H1 (cell line): ENCODE measurements at regions not wholly inside any gene's neighbourhood (a gene's known extent, or its start where the extent isn't known, plus 50 kb on each side); places are given as distances from the start of the nearest gene placed in this dataset.

ENCODE experiments used
- CTCF ChIA-PET: fragments of 300-600 bp; sonication (Branson Sonifier 250); formaldehyde crosslinking; loops from one replicate; lab custom pipeline; 2021; ENCODE audit not compliant: partially characterized antibody; lab: Charles Lee
- POLR2A ChIA-PET: fragments of 300-600 bp; sonication (Branson Sonifier 250); formaldehyde crosslinking; loops from one replicate; lab custom pipeline; 2021; ENCODE audit warnings: inconsistent platforms; ENCODE audit not compliant: partially characterized antibody; lab: Charles Lee
- DNase-seq, 2 experiments: peaks; one replicate each; pipeline versions ENCODE4 v3.0.0 to v3.0.0-alpha.2; 2010 to 2022; ENCODE audit warnings: low spot score in 2 of 2, low read depth in 1 of 2, mixed read lengths in 1 of 2
- FAIRE-seq: peaks from 2 replicates; lab custom pipeline; 2011; peaks lifted over from hg19 to GRCh38; lab: Jason Lieb, UNC
- H2AFZ ChIP-seq: 2 replicates; pipeline ENCODE4 v1.8.1; 2012; ENCODE audit warnings: low read length, inconsistent platforms
- H2AK5ac ChIP-seq: 2 replicates; pipeline ENCODE4 v1.6.1; 2013; ENCODE audit warnings: low read depth, low read length
- H2BK120ac ChIP-seq: replicated peaks from 2 replicates; pipeline ENCODE3; 2013; ENCODE audit warnings: low read depth, low read length, inconsistent platforms
- H2BK12ac ChIP-seq: 2 replicates; pipeline ENCODE4 v1.6.1; 2013; ENCODE audit warnings: low read depth, low read length
- H2BK15ac ChIP-seq: 2 replicates; pipeline ENCODE4 v1.6.1; 2013; ENCODE audit warnings: low read length
- H2BK20ac ChIP-seq: 2 replicates; pipeline ENCODE4 v1.6.1; 2013; ENCODE audit warnings: low read length
- H2BK5ac ChIP-seq: 2 replicates; pipeline ENCODE4 v1.6.1; 2013; ENCODE audit warnings: low read depth, low read length
- H3K14ac ChIP-seq: 2 replicates; pipeline ENCODE4 v1.6.1; 2013; ENCODE audit warnings: inconsistent platforms; ENCODE audit not compliant: insufficient read length
- H3K18ac ChIP-seq: 2 replicates; pipeline ENCODE4 v1.6.1; 2013; ENCODE audit warnings: low read length; ENCODE audit errors: extremely low read depth
- H3K23ac ChIP-seq: 2 replicates; pipeline ENCODE4 v1.6.1; 2013; ENCODE audit warnings: inconsistent platforms; ENCODE audit not compliant: insufficient read length
- H3K23me2 ChIP-seq: 2 replicates; pipeline ENCODE4 v1.6.1; 2013; ENCODE audit warnings: low read depth, low read length
- H3K27ac ChIP-seq: 2 replicates; pipeline ENCODE4 v1.6.1; 2011; ENCODE audit warnings: low read depth, low read length, inconsistent platforms
- H3K27me3 ChIP-seq, 4 experiments: replicated peaks in 1 of 4; 1 replicate in 1 of 4; 2 replicates in 3 of 4; pipeline versions ENCODE4 v1.6.1 to v1.8.1; 2011 to 2013; ENCODE audit warnings: low read length in 3 of 4, mild to moderate bottlenecking in 3 of 4, inconsistent platforms in 2 of 4, mixed read lengths in 2 of 4, moderate library complexity in 1 of 4; ENCODE audit not compliant: control insufficient read depth in 3 of 4, insufficient read depth in 3 of 4; ENCODE audit errors: extremely low read depth in 1 of 4
- H3K36me3 ChIP-seq, 4 experiments: 2 replicates each; pipeline versions ENCODE4 v1.6.1 to v1.8.1; 2011 to 2013; ENCODE audit warnings: mild to moderate bottlenecking in 4 of 4, low read length in 3 of 4, moderate library complexity in 2 of 4, control low read depth in 1 of 4, inconsistent platforms in 1 of 4; ENCODE audit not compliant: insufficient read depth in 4 of 4, control insufficient read depth in 2 of 4
- H3K4ac ChIP-seq: replicated peaks from 2 replicates; pipeline ENCODE3; 2013; ENCODE audit warnings: low read length, low read depth, mixed read lengths, inconsistent platforms; ENCODE audit not compliant: insufficient read length
- H3K4me1 ChIP-seq, 4 experiments: replicated peaks in 1 of 4; 1 replicate in 1 of 4; 2 replicates in 3 of 4; pipeline versions ENCODE4 v1.6.1 to v1.8.1; 2011 to 2013; ENCODE audit warnings: low read length in 3 of 4, inconsistent platforms in 2 of 4, mixed read lengths in 1 of 4; ENCODE audit not compliant: insufficient read depth in 4 of 4, control insufficient read depth in 3 of 4
- H3K4me2 ChIP-seq, 2 experiments: 2 replicates each; pipeline versions ENCODE4 v1.6.1 to v1.8.1; 2011 to 2013; ENCODE audit warnings: low read depth in 2 of 2, low read length in 2 of 2, control low read depth in 1 of 2, inconsistent platforms in 1 of 2, mild to moderate bottlenecking in 1 of 2; ENCODE audit not compliant: insufficient read depth in 1 of 2
- H3K4me3 ChIP-seq, 4 experiments: fragments of 200-600, 300-600 bp in 1 of 4; sonication (generic), shearing (Covaris generic), sonication (Bioruptor Twin) in 1 of 4; 2 replicates each; pipeline versions ENCODE4 v1.5.1 to v1.8.1; 2011 to 2016; ENCODE audit warnings: low read length in 4 of 4, low read depth in 3 of 4, control low read depth in 2 of 4, inconsistent platforms in 2 of 4, mild to moderate bottlenecking in 2 of 4, mixed read lengths in 1 of 4, moderate library complexity in 1 of 4; ENCODE audit not compliant: insufficient read depth in 2 of 4; ENCODE audit errors: extremely low read depth in 1 of 4
- H3K56ac ChIP-seq: replicated peaks from 2 replicates; pipeline ENCODE3; 2013; ENCODE audit warnings: low read depth, mild to moderate bottlenecking, mixed read lengths, low read length, inconsistent platforms; ENCODE audit not compliant: insufficient read length
- H3K79me1 ChIP-seq: 2 replicates; pipeline ENCODE4 v1.6.1; 2013; ENCODE audit warnings: low read depth, low read length, control low read depth
- H3K79me2 ChIP-seq, 2 experiments: 2 replicates each; pipeline versions ENCODE4 v1.6.1 to v1.8.1; 2012 to 2013; ENCODE audit warnings: low read length in 2 of 2, mild to moderate bottlenecking in 2 of 2, inconsistent platforms in 1 of 2; ENCODE audit not compliant: insufficient read depth in 2 of 2, control insufficient read depth in 1 of 2
- H3K9ac ChIP-seq, 4 experiments: replicated peaks in 1 of 4; 1 replicate in 1 of 4; 2 replicates in 3 of 4; pipeline versions ENCODE4 v1.6.1 to v1.8.1; 2011 to 2013; ENCODE audit warnings: low read depth in 3 of 4, low read length in 3 of 4, control low read depth in 2 of 4, mild to moderate bottlenecking in 2 of 4, moderate library complexity in 2 of 4, inconsistent platforms in 1 of 4; ENCODE audit errors: extremely low read depth in 1 of 4
- H3K9me3 ChIP-seq, 2 experiments: 2 replicates each; pipeline versions ENCODE4 v1.6.1 to v1.8.1; 2012 to 2013; ENCODE audit warnings: mild to moderate bottlenecking in 2 of 2, moderate library complexity in 2 of 2, control low read depth in 1 of 2, inconsistent platforms in 1 of 2, low read depth in 1 of 2, low read length in 1 of 2, mixed read lengths in 1 of 2; ENCODE audit not compliant: insufficient read depth in 2 of 2
- H4K20me1 ChIP-seq, 2 experiments: replicated peaks in 1 of 2; 2 replicates each; pipeline versions ENCODE3 to v1.8.1; 2011 to 2013; ENCODE audit warnings: inconsistent platforms in 2 of 2, low read length in 2 of 2, mild to moderate bottlenecking in 1 of 2; ENCODE audit not compliant: insufficient read depth in 2 of 2, control insufficient read depth in 1 of 2
- H4K5ac ChIP-seq: 2 replicates; pipeline ENCODE4 v1.6.1; 2013; ENCODE audit warnings: low read length, low read depth, mixed read lengths, inconsistent platforms; ENCODE audit not compliant: insufficient read length
- H4K8ac ChIP-seq: 2 replicates; pipeline ENCODE4 v1.8.0; 2013; ENCODE audit warnings: mild to moderate bottlenecking, moderate library complexity, low read length, inconsistent platforms; ENCODE audit not compliant: insufficient read depth; ENCODE audit errors: extremely low read depth
- H4K91ac ChIP-seq: replicated peaks from 2 replicates; pipeline ENCODE3; 2013; ENCODE audit warnings: low read length, mixed read lengths, inconsistent platforms; ENCODE audit not compliant: insufficient read length
- ASH2L ChIP-seq: fragments of 200-600, 300-600 bp; sonication (generic); IDR thresholded peaks from one replicate; pipeline ENCODE4 v1.7.1; 2017; ENCODE audit warnings: low read length
- ATF3 ChIP-seq: IDR thresholded peaks from 2 replicates; pipeline ENCODE4 v1.6.1; 2011; ENCODE audit warnings: low read depth, mild to moderate bottlenecking, low read length; ENCODE audit not compliant: insufficient read depth
- E2F6 ChIP-seq: IDR thresholded peaks from 2 replicates; pipeline ENCODE4 v1.6.1; 2012; ENCODE audit warnings: inconsistent platforms
- HDAC6 ChIP-seq: IDR thresholded peaks from one replicate; pipeline ENCODE4 v1.7.1; 2012; ENCODE audit warnings: low read depth, mild to moderate bottlenecking, inconsistent platforms, low read length, moderate library complexity
- JUN ChIP-seq: IDR thresholded peaks from 2 replicates; pipeline ENCODE4 v1.6.1; 2011; ENCODE audit warnings: low read depth, mild to moderate bottlenecking, improper control_type of control experiment, low read length
- MAX ChIP-seq: IDR thresholded peaks from 2 replicates; pipeline ENCODE4 v1.6.1; 2012; ENCODE audit warnings: inconsistent platforms
- POLR2AphosphoS5 ChIP-seq: IDR thresholded peaks from 2 replicates; pipeline ENCODE4 v1.6.1; 2011; ENCODE audit warnings: low read depth, low read length
- RFX5 ChIP-seq: IDR thresholded peaks from 2 replicates; pipeline ENCODE4 v1.6.1; 2011; ENCODE audit warnings: low read depth, low read length, improper control_type of control experiment, borderline replicate concordance
- RXRA ChIP-seq: IDR thresholded peaks from 2 replicates; pipeline ENCODE4 v1.6.1; 2011; ENCODE audit warnings: low read depth, mild to moderate bottlenecking, low read length, moderate library complexity; ENCODE audit not compliant: insufficient read depth
- SRF ChIP-seq: IDR thresholded peaks from 2 replicates; pipeline ENCODE4 v1.6.1; 2011; ENCODE audit warnings: mild to moderate bottlenecking, low read depth, low read length, moderate library complexity
- TEAD4 ChIP-seq: IDR thresholded peaks from 2 replicates; pipeline ENCODE4 v1.6.1; 2012; ENCODE audit warnings: low read depth, low read length, inconsistent platforms, mixed read lengths
- YY1 ChIP-seq: IDR thresholded peaks from 2 replicates; pipeline ENCODE4 v1.6.1; 2011; ENCODE audit warnings: low read depth, mild to moderate bottlenecking, low read length

GRCh38 chr3:166445865-166446264, 608.6 kb upstream of the BCHE start:
- no peak overlapping the region for H2BK120ac ChIP-seq
- H3K23me2 ChIP-seq = no peaks in the 10 kb centered on the region
- H2BK15ac ChIP-seq = no peak overlapping the region
- no peaks in the 10 kb centered on the region for H3K27me3 ChIP-seq
- ChIA-PET POLR2A (no interaction called here), CTCF (interaction anchor here (1.7 kb wide), 1 partner anchor 9 kb away, joined by 5 read pairs; no protein-coding TSS in a partner anchor)
- no peak overlapping the region for H2AFZ ChIP-seq
- no peaks in the 10 kb centered on the region for H3K36me3 ChIP-seq
- no peak overlapping the region for H3K9ac ChIP-seq
- no peak overlapping the region for H4K8ac ChIP-seq
- H2BK5ac ChIP-seq = no peak overlapping the region
- TF ChIP-seq TEAD4 (no peak), MAX (no peak), RFX5 (no peak), E2F6 (no peak), ASH2L (no peak), POLR2AphosphoS5 (no peak), JUN (no peak), HDAC6 (no peak), SRF (no peak), RXRA (no peak), ATF3 (no peak), YY1 (no peak)
- TF ChIP-seq, all 59 proteins: peak for 0
- Histone ChIP-seq H2AK5ac (no peak overlapping the region), H3K18ac (no peak overlapping the region), H3K4me3 (no peak overlapping the region), H3K56ac (no peak overlapping the region), H3K14ac (no peak overlapping the region), H3K4me1 (peaks cover 0 to 10% (median 0%) of the 10 kb centered on the region in 4 experiments; a peak in 2 of 7 replicates), H3K9me3 (no peaks in the 10 kb centered on the region), H3K4me2 (no peak overlapping the region), H4K91ac (no peak overlapping the region), H2BK12ac (no peak overlapping the region), H4K5ac (no peak overlapping the region), H3K23ac (no peak overlapping the region), H2BK20ac (no peak overlapping the region), H3K4ac (no peak overlapping the region), H3K27ac (no peak overlapping the region), H4K20me1 (no peaks in the 10 kb centered on the region), H3K79me2 (no peaks in the 10 kb centered on the region), H3K79me1 (no peaks in the 10 kb centered on the region)
- DNase-seq = no peak
- no peak for FAIRE-seq
